Stomach (tissue), 8 donors: ENCODE measurements at regions not wholly inside any gene's neighbourhood (a gene's known extent, or its start where the extent isn't known, plus 50 kb on each side); places are given as distances from the start of the nearest gene placed in this dataset.

Experiments used
- DNase-seq, 2 donors: peaks; one replicate each; pipeline versions ENCODE4 v3.0.0 to v3.0.0-alpha.2; 2013 to 2019
- H3K27ac ChIP-seq, 5 donors: fragments of 200-600 bp in 4 of 5; sonication (generic) in 4 of 5; one replicate each; pipeline ENCODE4 v1.5.1; 2013 to 2019; ENCODE audit warnings: mild to moderate bottlenecking in 1 of 5, moderate library complexity in 1 of 5
- H3K27me3 ChIP-seq, 3 donors: fragments of 200-600 bp; sonication (generic); one replicate each; pipeline ENCODE4 v1.5.1; 2017 to 2019; ENCODE audit warnings: mixed run types in 1 of 3
- H3K36me3 ChIP-seq, 4 donors: fragments of 200-600 bp; sonication (generic); 1 replicate in 3 of 4; 2 replicates in 1 of 4; pipeline ENCODE4 v1.5.1; 2016 to 2019
- H3K4me1 ChIP-seq, 4 donors: fragments of 200-600 bp; sonication (generic); one replicate each; pipeline ENCODE4 v1.5.1; 2016 to 2019
- H3K4me3 ChIP-seq, 4 donors: fragments of 200-600 bp; sonication (generic) in 3 of 4; one replicate each; pipeline ENCODE4 v1.5.1; 2016 to 2019; ENCODE audit warnings: mild to moderate bottlenecking in 1 of 4
- H3K9me3 ChIP-seq, 4 donors: fragments of 200-600 bp; sonication (generic); one replicate each; pipeline ENCODE4 v1.5.1; 2016 to 2019
- EP300 ChIP-seq: sonication (generic); formaldehyde crosslinking; IDR thresholded peaks from one replicate; pipeline ENCODE4 v1.6.1; 2017; ENCODE audit warnings: antibody characterized with exemption
- POLR2A ChIP-seq, 4 donors: fragments of 450-650 bp; IDR thresholded peaks; one replicate each; pipeline ENCODE4 v1.6.1; 2016; ENCODE audit warnings: antibody characterized with exemption in 4 of 4, control low read depth in 2 of 4, mild to moderate bottlenecking in 1 of 4, moderate library complexity in 1 of 4
- POLR2AphosphoS5 ChIP-seq, 3 donors: sonication (generic); formaldehyde crosslinking; IDR thresholded peaks; one replicate each; pipeline ENCODE4 v1.6.1; 2016; ENCODE audit warnings: antibody characterized with exemption in 3 of 3
- WGBS, 5 donors: extraction: QIAGEN DNeasy Blood & Tissue Kit in 3 of 5; methylation state at CpG; one replicate each; pipeline versions ENCODE4 v1.1.5 to v1.1.7; 2013 to 2018; 5-methylcytosine and 5-hydroxymethylcytosine counted together
- intact Hi-C: fragments of 100-400 bp; cut with DNase I; formaldehyde crosslinking; loops from one replicate; pipeline ENCODE4 v1.15.1; 2023; ENCODE audit warnings: low total_unique reads
- TF ChIP-seq, protein P1 (sequence below), 7 experiments: fragments of 450-650 bp in 4 of 7; fragments of 200-600 bp in 3 of 7; sonication (generic) in 3 of 7; IDR thresholded peaks; one replicate each; pipeline ENCODE4 v1.5.1; 2016 to 2019; ENCODE audit warnings: antibody characterized with exemption in 7 of 7, control low read depth in 2 of 7, mild to moderate bottlenecking in 1 of 7
- donor health status: healthy with polysubstance abuse.
- donor health status: Bipolar disorder and iron deficiency.
- donor health status: healthy.

DNA sequence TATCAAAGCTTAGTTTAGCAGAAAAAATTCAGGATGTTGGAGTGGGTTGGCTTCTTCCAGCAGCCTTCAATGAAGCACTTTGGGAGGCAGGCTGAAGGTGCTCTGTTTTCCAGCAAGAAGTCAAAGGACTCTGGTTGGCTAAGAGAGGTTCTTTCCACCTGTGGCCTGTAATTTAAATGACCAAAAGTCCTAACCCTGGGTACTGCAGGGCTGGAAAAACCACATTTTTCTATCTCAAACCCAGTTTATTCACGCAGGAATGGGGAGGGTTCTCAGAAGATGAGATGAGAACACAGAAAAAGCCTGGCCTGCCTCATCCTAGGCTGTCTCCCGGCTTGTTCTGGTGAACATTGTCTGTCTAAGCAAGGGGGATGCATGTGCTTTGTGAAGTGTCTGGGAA, 68.6 kb upstream of the ZFHX3 start:
- TF ChIP-seq EP300, result no peak
- Histone ChIP-seq H3K36me3 (no peaks in the 10 kb centered on the region), H3K4me1 (no peaks in the 10 kb centered on the region), H3K4me3 (no peak overlapping the region), H3K27ac (no peak overlapping the region), H3K27me3 (no peaks in the 10 kb centered on the region), H3K9me3 (peaks cover 0 to 13% (median 10%) of the 10 kb centered on the region in 4 donors)
- 67 to 88% (median 86%) methylated on average over 2 of the region's 2 CpGs for WGBS, 5 donors
- no peak for DNase-seq
- intact Hi-C loops, result no loop called here

DNA sequence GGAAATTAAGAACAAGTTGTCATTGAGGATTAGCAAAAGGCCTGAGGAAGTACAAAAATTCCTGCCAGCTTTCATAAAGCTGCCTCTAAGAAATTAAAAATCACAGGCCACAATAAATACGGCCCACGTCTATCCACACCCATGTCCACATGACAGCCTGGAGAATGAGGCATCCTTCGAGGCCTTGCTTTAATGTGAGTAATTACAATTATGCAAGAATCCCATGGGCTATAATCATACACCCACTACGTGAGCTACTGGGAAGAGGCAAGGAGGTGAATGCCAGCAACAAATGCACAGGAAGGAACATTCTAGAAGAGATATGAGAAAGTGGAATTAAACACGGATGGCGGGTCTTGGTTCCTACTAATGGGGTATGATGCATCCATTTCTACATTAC, 65.4 kb upstream of the ZFHX3 start:
- TF ChIP-seq POLR2A (IDR thresholded peaks at IDR 0.05) (no peak), POLR2AphosphoS5 (IDR thresholded peaks at IDR 0.05) (no peak), EP300 (no peak)
- TF ChIP-seq, protein P1, sequence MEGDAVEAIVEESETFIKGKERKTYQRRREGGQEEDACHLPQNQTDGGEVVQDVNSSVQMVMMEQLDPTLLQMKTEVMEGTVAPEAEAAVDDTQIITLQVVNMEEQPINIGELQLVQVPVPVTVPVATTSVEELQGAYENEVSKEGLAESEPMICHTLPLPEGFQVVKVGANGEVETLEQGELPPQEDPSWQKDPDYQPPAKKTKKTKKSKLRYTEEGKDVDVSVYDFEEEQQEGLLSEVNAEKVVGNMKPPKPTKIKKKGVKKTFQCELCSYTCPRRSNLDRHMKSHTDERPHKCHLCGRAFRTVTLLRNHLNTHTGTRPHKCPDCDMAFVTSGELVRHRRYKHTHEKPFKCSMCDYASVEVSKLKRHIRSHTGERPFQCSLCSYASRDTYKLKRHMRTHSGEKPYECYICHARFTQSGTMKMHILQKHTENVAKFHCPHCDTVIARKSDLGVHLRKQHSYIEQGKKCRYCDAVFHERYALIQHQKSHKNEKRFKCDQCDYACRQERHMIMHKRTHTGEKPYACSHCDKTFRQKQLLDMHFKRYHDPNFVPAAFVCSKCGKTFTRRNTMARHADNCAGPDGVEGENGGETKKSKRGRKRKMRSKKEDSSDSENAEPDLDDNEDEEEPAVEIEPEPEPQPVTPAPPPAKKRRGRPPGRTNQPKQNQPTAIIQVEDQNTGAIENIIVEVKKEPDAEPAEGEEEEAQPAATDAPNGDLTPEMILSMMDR (IDR thresholded peaks at IDR 0.05), result no peak
- H3K27me3 ChIP-seq, result no peaks in the 10 kb centered on the region
- 76 to 89% (median 82%) methylated on average over 6 of the region's 6 CpGs for WGBS, 5 donors
- H3K27ac ChIP-seq, result no peak overlapping the region
- intact Hi-C loops, result no loop called here
- H3K36me3 ChIP-seq, result no peaks in the 10 kb centered on the region
- H3K4me3 ChIP-seq, result no peak overlapping the region
- DNase-seq, result no peak
- H3K9me3 ChIP-seq, result peaks cover 0 to 13% (median 9%) of the 10 kb centered on the region in 4 donors
- H3K4me1 ChIP-seq, result no peaks in the 10 kb centered on the region

DNA sequence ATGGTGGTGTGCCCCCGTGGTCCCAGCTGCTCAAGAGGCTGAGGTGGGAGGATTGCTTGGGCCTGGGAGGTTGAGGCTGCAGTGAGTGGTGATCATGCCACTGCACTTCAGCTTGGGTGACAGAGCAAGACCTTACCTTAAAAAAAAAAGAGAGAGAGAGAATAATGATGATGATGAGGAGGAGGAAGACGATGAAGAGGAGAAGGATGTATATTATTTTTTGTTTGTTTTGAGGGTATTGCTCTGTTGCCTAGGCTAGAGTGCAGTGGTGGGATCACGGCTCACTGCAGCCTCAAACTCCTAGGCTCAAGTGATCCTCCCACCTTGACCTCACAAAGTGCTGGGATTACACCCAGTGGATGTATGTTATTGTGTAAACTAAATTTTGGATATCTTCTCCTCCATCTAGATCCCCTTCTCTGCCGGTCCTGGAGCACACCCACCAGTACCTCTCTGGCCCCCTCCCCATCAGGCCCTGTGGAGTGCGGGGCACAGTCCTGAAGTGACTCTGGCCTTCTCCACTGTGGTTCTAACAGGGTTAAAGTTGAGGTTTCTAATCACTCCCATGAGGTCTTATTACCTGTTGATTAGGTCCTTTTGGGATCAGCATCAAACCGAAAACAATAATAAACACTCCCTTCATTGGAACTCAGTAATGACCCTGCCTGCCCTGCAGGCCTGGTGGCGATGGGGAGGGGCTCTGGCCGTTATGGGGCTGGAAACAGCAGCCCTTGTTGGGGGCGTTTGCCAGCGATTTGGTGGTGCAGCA, 60.5 kb upstream of the ZFHX3 start:
- no peaks in the 10 kb centered on the region for H3K9me3 ChIP-seq
- no peak overlapping the region for H3K4me3 ChIP-seq
- no peak overlapping the region for H3K27ac ChIP-seq
- no peaks in the 10 kb centered on the region for H3K27me3 ChIP-seq
- TF ChIP-seq EP300 (no peak), POLR2A (IDR thresholded peaks at IDR 0.05) (no peak), POLR2AphosphoS5 (IDR thresholded peaks at IDR 0.05) (no peak)
- H3K36me3 ChIP-seq, result no peaks in the 10 kb centered on the region
- 51 to 68% (median 55%) methylated on average over 10 of the region's 10 CpGs for WGBS, 5 donors
- intact Hi-C loops, result no loop called here
- no peaks in the 10 kb centered on the region for H3K4me1 ChIP-seq
- DNase-seq, result no peak

DNA sequence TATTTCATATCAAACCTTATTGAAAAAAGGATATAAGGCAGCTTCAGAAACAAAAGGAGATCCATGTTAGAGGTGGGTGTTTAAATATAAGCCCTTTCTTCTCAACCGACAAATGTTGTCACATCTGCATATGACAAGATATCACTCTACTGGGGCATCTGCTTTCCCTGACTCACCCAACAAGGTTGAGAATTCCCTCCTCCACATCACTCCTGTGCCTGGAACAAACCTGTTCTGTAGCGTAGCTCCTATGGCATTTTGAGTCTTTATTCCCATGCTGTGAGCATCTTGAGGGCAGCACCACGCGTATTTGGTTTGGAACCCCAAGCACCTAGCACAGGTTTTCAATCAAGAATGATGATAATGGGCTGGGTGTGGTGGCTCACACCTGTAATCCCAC, 59.4 kb upstream of the ZFHX3 start:
- Histone ChIP-seq H3K27ac (no peak overlapping the region), H3K36me3 (no peaks in the 10 kb centered on the region), H3K27me3 (no peaks in the 10 kb centered on the region), H3K4me1 (no peaks in the 10 kb centered on the region), H3K9me3 (no peaks in the 10 kb centered on the region), H3K4me3 (no peak overlapping the region)
- intact Hi-C loops, result no loop called here
- 88 to 97% (median 95%) methylated on average over 3 to 4 of the region's 4 CpGs for WGBS, 5 donors
- DNase-seq, result no peak
- TF ChIP-seq, protein P1 (IDR thresholded peaks at IDR 0.05), result no peak
- TF ChIP-seq EP300 (no peak), POLR2AphosphoS5 (IDR thresholded peaks at IDR 0.05) (no peak), POLR2A (IDR thresholded peaks at IDR 0.05) (no peak)

DNA sequence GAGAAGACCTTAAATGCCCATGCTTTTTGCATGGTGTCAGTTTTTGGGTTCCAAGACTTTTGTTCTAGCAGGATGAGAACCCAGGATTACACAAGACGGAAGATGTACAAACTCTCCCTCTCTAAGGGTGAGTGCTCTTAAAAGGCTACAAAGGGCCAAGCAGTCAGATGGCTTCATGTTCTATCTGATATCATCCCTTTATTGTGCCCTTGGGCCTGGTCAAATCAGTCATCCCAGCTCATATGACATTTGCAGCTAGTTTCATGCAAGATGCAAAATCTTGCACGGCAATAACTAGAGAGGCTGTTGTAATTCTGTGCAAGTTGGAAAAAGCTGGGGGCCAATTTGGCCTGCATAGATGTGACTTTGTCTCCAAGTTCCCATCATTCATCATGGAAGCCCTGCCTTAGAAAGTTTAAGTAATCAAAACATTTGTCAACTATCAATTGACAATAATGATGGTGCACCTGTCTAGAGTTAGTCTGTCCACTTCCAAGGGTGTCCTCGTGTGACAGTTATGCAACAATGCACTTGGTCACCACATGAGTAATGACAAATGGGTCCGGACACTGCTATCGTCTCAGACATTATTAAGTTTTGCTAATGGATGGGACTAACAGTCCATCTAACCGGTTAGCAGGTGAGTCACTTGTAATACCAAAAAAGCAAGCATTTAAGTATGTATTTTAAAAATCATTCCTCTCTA, 58.6 kb upstream of the ZFHX3 start:
- Histone ChIP-seq H3K9me3 (no peaks in the 10 kb centered on the region), H3K4me1 (no peaks in the 10 kb centered on the region), H3K36me3 (no peaks in the 10 kb centered on the region), H3K27ac (no peak overlapping the region), H3K4me3 (no peak overlapping the region), H3K27me3 (no peaks in the 10 kb centered on the region)
- TF ChIP-seq POLR2AphosphoS5 (IDR thresholded peaks at IDR 0.05) (no peak), POLR2A (IDR thresholded peaks at IDR 0.05) (no peak), EP300 (no peak)
- TF ChIP-seq, protein P1 (IDR thresholded peaks at IDR 0.05), result no peak
- 59 to 86% (median 81%) methylated on average over 6 of the region's 6 CpGs for WGBS, 5 donors
- DNase-seq, result no peak
- intact Hi-C loops, result no loop called here
